ENCODE measurements at regions not wholly inside any gene's neighbourhood (a gene's known extent, or its start where the extent isn't known, plus 50 kb on each side); places are given as distances from the start of the nearest gene placed in this dataset.

DNA sequence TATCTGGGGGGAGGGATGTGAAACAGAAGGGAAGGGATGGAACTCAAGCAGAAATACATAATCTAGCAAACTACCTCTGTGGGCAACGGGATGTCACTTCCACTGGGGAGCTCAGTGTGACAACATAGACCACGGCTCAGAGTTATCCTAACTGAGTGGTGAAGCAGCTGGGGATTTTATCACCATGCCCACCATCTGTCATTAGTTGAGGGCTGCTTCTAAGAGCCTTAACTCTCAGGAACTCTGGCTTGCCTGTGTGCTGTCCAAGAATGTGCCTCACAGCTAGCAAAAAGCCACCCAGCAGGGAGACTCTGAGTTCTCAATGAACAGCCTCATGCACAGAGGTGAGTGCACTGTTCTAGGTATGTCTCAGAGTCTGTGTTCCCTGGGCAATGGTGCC lies 90.6 kb upstream of the CXCL14 start:
- no peak for TF ChIP-seq POLR2AphosphoS5 (IDR thresholded peaks at IDR 0.05)
- TF ChIP-seq CTCF (IDR thresholded peaks at IDR 0.05), result no peak
- no peak for TF ChIP-seq POLR2A (IDR thresholded peaks at IDR 0.05)
